H1 (cell line): ENCODE measurements at regions not wholly inside any gene's neighbourhood (a gene's known extent, or its start where the extent isn't known, plus 50 kb on each side); places are given as distances from the start of the nearest gene placed in this dataset.

Source experiments
- CTCF ChIA-PET: fragments of 300-600 bp; sonication (Branson Sonifier 250); formaldehyde crosslinking; loops from one replicate; lab custom pipeline; 2021; ENCODE audit not compliant: partially characterized antibody; lab: Charles Lee
- POLR2A ChIA-PET: fragments of 300-600 bp; sonication (Branson Sonifier 250); formaldehyde crosslinking; loops from one replicate; lab custom pipeline; 2021; ENCODE audit warnings: inconsistent platforms; ENCODE audit not compliant: partially characterized antibody; lab: Charles Lee
- DNase-seq, 2 experiments: peaks; one replicate each; pipeline versions ENCODE4 v3.0.0 to v3.0.0-alpha.2; 2010 to 2022; ENCODE audit warnings: low spot score in 2 of 2, low read depth in 1 of 2, mixed read lengths in 1 of 2
- FAIRE-seq: peaks from 2 replicates; lab custom pipeline; 2011; peaks lifted over from hg19 to GRCh38; lab: Jason Lieb, UNC
- H2AFZ ChIP-seq: 2 replicates; pipeline ENCODE4 v1.8.1; 2012; ENCODE audit warnings: low read length, inconsistent platforms
- H2AK5ac ChIP-seq: 2 replicates; pipeline ENCODE4 v1.6.1; 2013; ENCODE audit warnings: low read depth, low read length
- H2BK120ac ChIP-seq: replicated peaks from 2 replicates; pipeline ENCODE3; 2013; ENCODE audit warnings: low read depth, low read length, inconsistent platforms
- H2BK12ac ChIP-seq: 2 replicates; pipeline ENCODE4 v1.6.1; 2013; ENCODE audit warnings: low read depth, low read length
- H2BK15ac ChIP-seq: 2 replicates; pipeline ENCODE4 v1.6.1; 2013; ENCODE audit warnings: low read length
- H2BK20ac ChIP-seq: 2 replicates; pipeline ENCODE4 v1.6.1; 2013; ENCODE audit warnings: low read length
- H2BK5ac ChIP-seq: 2 replicates; pipeline ENCODE4 v1.6.1; 2013; ENCODE audit warnings: low read depth, low read length
- H3K14ac ChIP-seq: 2 replicates; pipeline ENCODE4 v1.6.1; 2013; ENCODE audit warnings: inconsistent platforms; ENCODE audit not compliant: insufficient read length
- H3K18ac ChIP-seq: 2 replicates; pipeline ENCODE4 v1.6.1; 2013; ENCODE audit warnings: low read length; ENCODE audit errors: extremely low read depth
- H3K23ac ChIP-seq: 2 replicates; pipeline ENCODE4 v1.6.1; 2013; ENCODE audit warnings: inconsistent platforms; ENCODE audit not compliant: insufficient read length
- H3K23me2 ChIP-seq: 2 replicates; pipeline ENCODE4 v1.6.1; 2013; ENCODE audit warnings: low read depth, low read length
- H3K27ac ChIP-seq: 2 replicates; pipeline ENCODE4 v1.6.1; 2011; ENCODE audit warnings: low read depth, low read length, inconsistent platforms
- H3K27me3 ChIP-seq, 4 experiments: replicated peaks in 1 of 4; 1 replicate in 1 of 4; 2 replicates in 3 of 4; pipeline versions ENCODE4 v1.6.1 to v1.8.1; 2011 to 2013; ENCODE audit warnings: low read length in 3 of 4, mild to moderate bottlenecking in 3 of 4, inconsistent platforms in 2 of 4, mixed read lengths in 2 of 4, moderate library complexity in 1 of 4; ENCODE audit not compliant: control insufficient read depth in 3 of 4, insufficient read depth in 3 of 4; ENCODE audit errors: extremely low read depth in 1 of 4
- H3K36me3 ChIP-seq, 4 experiments: 2 replicates each; pipeline versions ENCODE4 v1.6.1 to v1.8.1; 2011 to 2013; ENCODE audit warnings: mild to moderate bottlenecking in 4 of 4, low read length in 3 of 4, moderate library complexity in 2 of 4, control low read depth in 1 of 4, inconsistent platforms in 1 of 4; ENCODE audit not compliant: insufficient read depth in 4 of 4, control insufficient read depth in 2 of 4
- H3K4ac ChIP-seq: replicated peaks from 2 replicates; pipeline ENCODE3; 2013; ENCODE audit warnings: low read length, low read depth, mixed read lengths, inconsistent platforms; ENCODE audit not compliant: insufficient read length
- H3K4me1 ChIP-seq, 4 experiments: replicated peaks in 1 of 4; 1 replicate in 1 of 4; 2 replicates in 3 of 4; pipeline versions ENCODE4 v1.6.1 to v1.8.1; 2011 to 2013; ENCODE audit warnings: low read length in 3 of 4, inconsistent platforms in 2 of 4, mixed read lengths in 1 of 4; ENCODE audit not compliant: insufficient read depth in 4 of 4, control insufficient read depth in 3 of 4
- H3K4me2 ChIP-seq, 2 experiments: 2 replicates each; pipeline versions ENCODE4 v1.6.1 to v1.8.1; 2011 to 2013; ENCODE audit warnings: low read depth in 2 of 2, low read length in 2 of 2, control low read depth in 1 of 2, inconsistent platforms in 1 of 2, mild to moderate bottlenecking in 1 of 2; ENCODE audit not compliant: insufficient read depth in 1 of 2
- H3K4me3 ChIP-seq, 4 experiments: fragments of 200-600, 300-600 bp in 1 of 4; sonication (generic), shearing (Covaris generic), sonication (Bioruptor Twin) in 1 of 4; 2 replicates each; pipeline versions ENCODE4 v1.5.1 to v1.8.1; 2011 to 2016; ENCODE audit warnings: low read length in 4 of 4, low read depth in 3 of 4, control low read depth in 2 of 4, inconsistent platforms in 2 of 4, mild to moderate bottlenecking in 2 of 4, mixed read lengths in 1 of 4, moderate library complexity in 1 of 4; ENCODE audit not compliant: insufficient read depth in 2 of 4; ENCODE audit errors: extremely low read depth in 1 of 4
- H3K56ac ChIP-seq: replicated peaks from 2 replicates; pipeline ENCODE3; 2013; ENCODE audit warnings: low read depth, mild to moderate bottlenecking, mixed read lengths, low read length, inconsistent platforms; ENCODE audit not compliant: insufficient read length
- H3K79me1 ChIP-seq: 2 replicates; pipeline ENCODE4 v1.6.1; 2013; ENCODE audit warnings: low read depth, low read length, control low read depth
- H3K79me2 ChIP-seq, 2 experiments: 2 replicates each; pipeline versions ENCODE4 v1.6.1 to v1.8.1; 2012 to 2013; ENCODE audit warnings: low read length in 2 of 2, mild to moderate bottlenecking in 2 of 2, inconsistent platforms in 1 of 2; ENCODE audit not compliant: insufficient read depth in 2 of 2, control insufficient read depth in 1 of 2
- H3K9ac ChIP-seq, 4 experiments: replicated peaks in 1 of 4; 1 replicate in 1 of 4; 2 replicates in 3 of 4; pipeline versions ENCODE4 v1.6.1 to v1.8.1; 2011 to 2013; ENCODE audit warnings: low read depth in 3 of 4, low read length in 3 of 4, control low read depth in 2 of 4, mild to moderate bottlenecking in 2 of 4, moderate library complexity in 2 of 4, inconsistent platforms in 1 of 4; ENCODE audit errors: extremely low read depth in 1 of 4
- H3K9me3 ChIP-seq, 2 experiments: 2 replicates each; pipeline versions ENCODE4 v1.6.1 to v1.8.1; 2012 to 2013; ENCODE audit warnings: mild to moderate bottlenecking in 2 of 2, moderate library complexity in 2 of 2, control low read depth in 1 of 2, inconsistent platforms in 1 of 2, low read depth in 1 of 2, low read length in 1 of 2, mixed read lengths in 1 of 2; ENCODE audit not compliant: insufficient read depth in 2 of 2
- H4K20me1 ChIP-seq, 2 experiments: replicated peaks in 1 of 2; 2 replicates each; pipeline versions ENCODE3 to v1.8.1; 2011 to 2013; ENCODE audit warnings: inconsistent platforms in 2 of 2, low read length in 2 of 2, mild to moderate bottlenecking in 1 of 2; ENCODE audit not compliant: insufficient read depth in 2 of 2, control insufficient read depth in 1 of 2
- H4K5ac ChIP-seq: 2 replicates; pipeline ENCODE4 v1.6.1; 2013; ENCODE audit warnings: low read length, low read depth, mixed read lengths, inconsistent platforms; ENCODE audit not compliant: insufficient read length
- H4K8ac ChIP-seq: 2 replicates; pipeline ENCODE4 v1.8.0; 2013; ENCODE audit warnings: mild to moderate bottlenecking, moderate library complexity, low read length, inconsistent platforms; ENCODE audit not compliant: insufficient read depth; ENCODE audit errors: extremely low read depth
- H4K91ac ChIP-seq: replicated peaks from 2 replicates; pipeline ENCODE3; 2013; ENCODE audit warnings: low read length, mixed read lengths, inconsistent platforms; ENCODE audit not compliant: insufficient read length
- BRCA1 ChIP-seq: IDR thresholded peaks from 2 replicates; pipeline ENCODE4 v1.6.1; 2012; ENCODE audit warnings: low read depth, low read length, improper control_type of control experiment
- CREB1 ChIP-seq: IDR thresholded peaks from 2 replicates; pipeline ENCODE4 v1.6.1; 2012; ENCODE audit warnings: inconsistent platforms
- EGR1 ChIP-seq: IDR thresholded peaks from 2 replicates; pipeline ENCODE4 v1.6.1; 2011; ENCODE audit warnings: low read depth, low read length, borderline replicate concordance
- EP300 ChIP-seq, 2 experiments: IDR thresholded peaks; 1 replicate in 1 of 2; 2 replicates in 1 of 2; pipeline ENCODE4 v1.6.1; 2011 to 2012; ENCODE audit warnings: low read depth in 2 of 2, low read length in 2 of 2, mild to moderate bottlenecking in 2 of 2, borderline replicate concordance in 1 of 2, inconsistent platforms in 1 of 2, moderate library complexity in 1 of 2
- GABPA ChIP-seq: IDR thresholded peaks from 2 replicates; pipeline ENCODE4 v1.6.1; 2011; ENCODE audit warnings: mild to moderate bottlenecking, low read length, moderate library complexity, borderline replicate concordance; ENCODE audit not compliant: insufficient read depth
- RBBP5 ChIP-seq: IDR thresholded peaks from 2 replicates; pipeline ENCODE4 v1.7.1; 2012; ENCODE audit warnings: low read depth, mild to moderate bottlenecking, inconsistent platforms, low read length, moderate library complexity, borderline replicate concordance
- RFX5 ChIP-seq: IDR thresholded peaks from 2 replicates; pipeline ENCODE4 v1.6.1; 2011; ENCODE audit warnings: low read depth, low read length, improper control_type of control experiment, borderline replicate concordance
- WGBS, 2 experiments: shearing (Covaris generic) in 1 of 2; methylation state at CpG; one replicate each; pipeline versions ENCODE4 v1.1.6 to v1.1.7; 2013 to 2015; ENCODE audit warnings: low lambda C conversion rate in 2 of 2, mixed read lengths in 2 of 2, inconsistent platforms in 1 of 2, low coverage in 1 of 2, missing lambda C conversion rate in 1 of 2; ENCODE audit not compliant: insufficient replicate concordance in 2 of 2, insufficient coverage in 1 of 2, insufficient read length in 1 of 2; ENCODE audit errors: extremely low coverage in 1 of 2, missing lambda C conversion rate in 1 of 2; 5-methylcytosine and 5-hydroxymethylcytosine counted together
- TF ChIP-seq, protein P1 (sequence below): IDR thresholded peaks from 2 replicates; pipeline ENCODE4 v1.6.1; 2011; ENCODE audit warnings: low read length, improper control_type of control experiment

DNA sequence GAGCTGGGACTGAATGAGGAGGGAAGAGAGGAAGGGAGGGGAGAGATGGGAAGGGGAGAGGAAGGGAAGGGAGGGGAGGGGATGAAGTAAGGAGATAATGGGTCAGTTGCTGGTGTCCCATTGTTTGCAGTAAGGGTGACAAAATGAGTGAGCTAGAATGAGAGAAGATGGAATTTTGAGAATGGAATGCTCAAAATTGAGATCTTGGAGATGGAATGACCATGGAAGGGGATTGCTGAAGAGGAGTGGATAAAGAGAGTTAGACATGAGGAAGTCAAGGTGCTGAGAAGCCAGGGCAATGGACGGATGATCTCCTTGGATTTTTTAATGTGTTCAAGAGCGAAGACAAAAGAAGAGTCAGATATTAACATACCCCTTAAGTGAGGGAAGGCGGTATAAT, 80.5 kb upstream of the SSTR4 start:
- no peak for DNase-seq
- CTCF ChIA-PET = interaction anchor here (1.2 kb wide), 1 partner anchor 19 kb away, joined by 5 read pairs; no protein-coding TSS in a partner anchor
- no peak for FAIRE-seq

More for the DNA sequence above, 80.5 kb upstream of the SSTR4 start:
- no peak overlapping the region for H2BK15ac ChIP-seq
- no peak overlapping the region for H3K27ac ChIP-seq
- no peak overlapping the region for H3K4me3 ChIP-seq
- POLR2A ChIA-PET = no interaction called here
- H3K18ac ChIP-seq = no peak overlapping the region
- H4K8ac ChIP-seq = no peak overlapping the region
- WGBS, 2 experiments = 89% methylated on average over 3 of the region's 3 CpGs; no CpG with 5 or more reads in 1 of the 2 experiments
- H2BK12ac ChIP-seq = no peak overlapping the region
- H2AFZ ChIP-seq = no peak overlapping the region
- no peak overlapping the region for H2BK120ac ChIP-seq
- no peak overlapping the region for H4K91ac ChIP-seq
- H3K27me3 ChIP-seq = no peaks in the 10 kb centered on the region
- H3K56ac ChIP-seq = no peak overlapping the region
- H3K36me3 ChIP-seq = no peaks in the 10 kb centered on the region
- H2AK5ac ChIP-seq = no peak overlapping the region
- no peak for TF ChIP-seq GABPA
- no peak for TF ChIP-seq EGR1
- no peak for TF ChIP-seq CREB1
- no peak for TF ChIP-seq EP300 (IDR thresholded peaks at IDR 0.05; ENCODE audit: borderline replicate concordance in 1 of 2, low read depth in 2 of 2, low read length in 2 of 2)
- no peak for TF ChIP-seq RFX5
- TF ChIP-seq, protein P1, sequence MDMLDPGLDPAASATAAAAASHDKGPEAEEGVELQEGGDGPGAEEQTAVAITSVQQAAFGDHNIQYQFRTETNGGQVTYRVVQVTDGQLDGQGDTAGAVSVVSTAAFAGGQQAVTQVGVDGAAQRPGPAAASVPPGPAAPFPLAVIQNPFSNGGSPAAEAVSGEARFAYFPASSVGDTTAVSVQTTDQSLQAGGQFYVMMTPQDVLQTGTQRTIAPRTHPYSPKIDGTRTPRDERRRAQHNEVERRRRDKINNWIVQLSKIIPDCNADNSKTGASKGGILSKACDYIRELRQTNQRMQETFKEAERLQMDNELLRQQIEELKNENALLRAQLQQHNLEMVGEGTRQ = no peak
- TF ChIP-seq BRCA1 = no peak
- no peak for TF ChIP-seq RBBP5
- no peaks in the 10 kb centered on the region for H3K9me3 ChIP-seq
- H2BK5ac ChIP-seq = no peak overlapping the region
- H3K23ac ChIP-seq = no peak overlapping the region
- no peak overlapping the region for H3K14ac ChIP-seq
- no peaks in the 10 kb centered on the region for H4K20me1 ChIP-seq
- H3K79me2 ChIP-seq = no peaks in the 10 kb centered on the region
- no peak overlapping the region for H3K9ac ChIP-seq
- H4K5ac ChIP-seq = no peak overlapping the region
- H3K4me2 ChIP-seq = no peak overlapping the region
- no peaks in the 10 kb centered on the region for H3K4me1 ChIP-seq
- no peak overlapping the region for H3K4ac ChIP-seq
- H3K23me2 ChIP-seq = no peaks in the 10 kb centered on the region
- no peak overlapping the region for H2BK20ac ChIP-seq
- no peaks in the 10 kb centered on the region for H3K79me1 ChIP-seq
